HG03520 (cell line): ENCODE measurements at regions not wholly inside any gene's neighbourhood (a gene's known extent, or its start where the extent isn't known, plus 50 kb on each side); places are given as distances from the start of the nearest gene placed in this dataset.
"Not testable (repeated sequence)": the region's sequence is repeated elsewhere in the genome, so short reads cannot be mapped to it uniquely, and the experiment has no call there.

Source experiments
- ATAC-seq: cut with Tn5 transposase; IDR thresholded peaks from one replicate; pipeline ENCODE4 v1.9.1; 2021; ENCODE audit warnings: mild to moderate bottlenecking, moderate library complexity; ENCODE audit not compliant: unreplicated experiment

DNA sequence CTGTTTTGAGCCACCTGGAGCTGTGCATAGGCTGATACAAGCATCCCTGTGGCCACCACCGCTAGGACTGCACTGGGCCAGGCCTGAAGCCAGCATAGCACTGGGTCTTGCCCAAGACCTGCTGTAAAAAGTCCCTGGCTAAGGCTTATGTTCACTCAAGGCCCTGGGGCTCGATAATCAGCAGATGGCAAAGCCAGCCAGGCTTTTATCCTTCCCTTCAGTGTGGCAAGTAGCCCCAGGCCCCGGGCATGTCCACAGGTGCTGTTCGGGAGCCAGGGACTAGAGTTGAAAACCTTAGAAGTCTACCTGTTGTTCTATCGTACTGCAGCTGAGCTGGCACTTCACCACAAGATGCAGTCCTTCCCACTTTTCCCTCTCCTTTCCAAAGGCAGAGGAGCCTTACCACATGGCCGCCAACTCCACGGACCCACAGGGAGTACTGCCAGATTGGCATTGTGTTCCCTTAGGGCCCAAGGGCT lies 226.4 kb upstream of the ZNF217 start:
- ATAC-seq = no peak

GRCh38 chr20:53818457-53819177 lies 225.0 kb upstream of the ZNF217 start:
- no peak for ATAC-seq

GRCh38 chr20:53817513-53817912 lies 223.9 kb upstream of the ZNF217 start:
- ATAC-seq = not testable (repeated sequence)

DNA sequence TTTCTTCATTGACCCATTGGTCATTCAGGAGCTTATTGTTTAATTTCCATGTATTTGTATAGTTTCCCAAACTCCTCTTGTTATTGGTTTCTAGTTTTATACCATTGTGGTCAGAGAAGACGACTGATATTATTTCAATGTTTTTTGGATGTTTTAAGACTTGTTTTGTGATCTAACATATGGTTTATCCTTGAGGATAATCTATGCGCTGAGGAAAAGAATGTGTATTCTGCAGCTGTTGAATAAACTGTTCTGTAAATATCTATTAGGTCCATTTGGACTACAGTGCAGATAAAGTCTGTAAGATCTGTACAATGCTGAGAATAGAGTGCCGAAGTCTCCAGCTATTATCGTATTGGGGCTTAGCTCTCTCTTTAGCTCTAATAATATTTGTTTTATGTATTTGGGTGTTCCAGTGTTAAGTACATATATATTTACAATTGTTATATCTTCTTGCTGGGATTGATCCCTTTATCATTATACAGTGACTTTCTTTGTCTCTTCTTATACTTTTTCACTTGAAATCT lies 223.3 kb upstream of the ZNF217 start:
- ATAC-seq = no peak

GRCh38 chr20:53815509-53815908 lies 221.9 kb upstream of the ZNF217 start:
- no peak for ATAC-seq

- no peak for ATAC-seq
Observed at GRCh38 chr20:53814060-53814459, 220.4 kb upstream of the ZNF217 start.

DNA sequence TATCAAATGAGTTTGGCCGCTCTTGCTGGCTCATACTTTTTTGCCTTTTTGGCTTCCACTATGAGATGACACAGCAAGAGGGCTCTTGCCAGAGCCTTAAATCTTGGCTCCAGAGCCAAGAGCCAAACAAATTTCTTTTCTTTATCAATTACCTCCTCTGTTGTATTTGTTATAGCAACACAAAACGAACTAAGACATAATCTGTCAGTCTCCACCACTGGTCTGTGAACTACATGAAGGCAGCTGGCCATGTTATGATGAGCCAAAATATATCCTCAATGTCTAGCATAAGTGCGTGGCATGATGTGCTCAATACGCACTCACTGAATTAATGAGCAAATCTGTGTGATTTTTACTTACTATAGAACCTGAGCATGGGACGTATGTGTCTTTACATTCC lies 220.0 kb upstream of the ZNF217 start:
- no peak for ATAC-seq

GRCh38 chr20:53811577-53811976 lies 217.9 kb upstream of the ZNF217 start:
- no peak for ATAC-seq

DNA sequence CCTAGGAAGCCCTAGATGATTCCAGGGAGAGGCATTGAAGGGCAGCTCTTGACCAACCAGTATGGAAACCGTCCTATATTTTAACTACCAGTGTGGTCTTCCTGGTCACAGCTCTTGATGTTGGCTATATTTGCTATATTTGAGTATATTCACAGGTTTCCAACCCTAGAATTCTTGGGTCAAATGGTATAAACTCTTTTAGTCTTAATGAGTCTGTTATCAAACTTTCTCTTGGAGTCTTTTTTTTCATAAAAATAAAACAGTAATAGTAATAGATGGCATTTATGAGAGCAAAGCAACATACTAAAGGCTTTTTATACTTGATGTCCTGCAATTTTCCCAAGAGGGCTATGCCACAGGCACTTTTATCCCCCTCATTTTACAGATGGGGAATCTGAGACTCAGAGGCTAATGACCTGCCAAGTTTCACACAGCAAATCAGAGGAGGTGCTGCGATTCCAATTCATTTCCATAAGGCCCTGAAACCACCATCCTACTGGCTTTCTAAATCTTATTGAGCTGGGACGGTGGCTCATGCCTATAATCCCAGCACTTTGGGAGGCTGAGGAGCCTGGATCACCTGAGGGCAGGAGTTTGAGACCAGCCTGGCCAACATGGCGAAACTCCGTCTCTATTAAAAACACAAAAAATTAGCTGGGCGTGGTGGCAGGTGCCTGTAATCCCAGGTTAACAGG lies 217.2 kb upstream of the ZNF217 start:
- ATAC-seq = no peak

- ATAC-seq = no peak
Observed at GRCh38 chr20:53809728-53810365, 216.2 kb upstream of the ZNF217 start.

GRCh38 chr20:53809217-53809616 lies 215.6 kb upstream of the ZNF217 start:
- ATAC-seq = no peak

DNA sequence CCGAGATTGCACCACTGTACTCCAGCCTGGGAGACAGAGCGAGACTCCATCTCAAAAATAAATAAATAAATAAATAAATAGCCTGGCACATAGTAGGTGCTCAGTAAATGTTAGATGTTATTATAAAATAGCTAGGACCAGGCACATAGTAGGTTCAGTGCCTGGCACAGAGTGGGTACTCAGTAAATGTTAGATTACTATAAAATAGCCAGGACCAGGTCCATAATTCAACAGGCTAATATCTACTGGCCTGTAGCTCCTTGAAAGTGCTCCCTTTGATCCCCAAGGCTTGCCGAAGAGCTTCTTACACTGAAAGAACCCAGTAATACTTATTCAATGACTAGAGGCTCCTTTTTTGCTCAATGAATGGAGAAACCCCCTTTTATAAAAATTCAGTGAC lies 215.1 kb upstream of the ZNF217 start:
- no peak for ATAC-seq

GRCh38 chr20:53808302-53808701 lies 214.7 kb upstream of the ZNF217 start:
- not testable (repeated sequence) for ATAC-seq

DNA sequence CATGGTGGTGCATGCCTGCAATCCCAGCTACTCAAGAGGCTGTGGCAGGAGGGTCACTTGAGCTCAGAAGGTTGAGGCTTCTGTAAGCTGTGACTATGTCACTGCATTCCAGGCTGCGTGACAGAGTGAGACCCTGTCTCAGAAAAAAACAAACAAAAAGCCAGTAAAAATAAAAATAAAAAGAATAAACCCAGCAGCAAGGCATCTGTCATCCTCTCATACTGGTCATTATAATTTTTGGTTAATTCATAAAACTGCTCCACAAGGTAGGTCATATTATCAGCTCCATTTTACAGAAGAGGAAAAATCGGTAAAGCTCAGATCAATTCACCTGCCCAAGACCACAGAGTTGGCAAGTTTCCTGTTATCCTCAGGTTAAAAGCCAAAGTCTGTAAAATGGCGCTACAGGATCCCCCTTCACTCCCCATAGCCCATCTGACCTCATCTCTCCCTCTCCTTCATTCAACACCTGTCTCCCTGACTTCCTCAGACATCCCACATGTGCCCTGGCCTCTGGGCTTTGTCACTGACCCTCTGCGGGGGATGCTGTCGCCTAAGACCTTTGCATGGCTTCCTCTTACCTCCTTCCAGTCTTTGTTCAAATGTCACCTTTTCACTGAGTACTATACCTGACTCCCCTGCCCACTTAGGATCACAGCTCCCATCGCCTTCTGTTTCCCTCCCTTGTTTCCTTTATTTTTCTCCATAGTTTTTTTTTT lies 213.2 kb upstream of the ZNF217 start:
- no peak for ATAC-seq

DNA sequence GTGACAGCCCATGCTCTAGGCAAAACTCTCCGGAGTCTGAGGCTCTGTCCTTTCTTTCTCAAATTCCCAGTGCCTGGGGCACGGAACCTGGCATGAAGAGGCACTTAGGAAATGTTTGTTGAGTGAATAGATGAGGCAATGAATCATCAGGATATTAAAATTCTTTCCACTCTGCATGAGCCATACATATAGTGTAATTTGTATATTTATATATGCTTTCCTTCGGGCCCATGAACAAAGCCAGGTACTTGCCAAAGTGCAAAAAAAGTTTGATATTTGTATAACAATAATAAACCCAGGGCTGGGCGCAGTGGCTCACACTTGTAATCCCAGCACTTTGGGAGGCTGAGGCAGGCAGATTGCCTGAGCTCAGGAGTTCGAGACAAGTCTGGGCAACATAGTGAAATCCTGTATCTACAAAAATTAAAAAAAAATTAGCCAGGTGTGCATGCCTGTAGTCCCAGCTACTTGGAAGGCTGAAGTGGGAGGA lies 212.3 kb upstream of the ZNF217 start:
- no peak for ATAC-seq

GRCh38 chr20:53804920-53805894 lies 211.6 kb upstream of the ZNF217 start:
- ATAC-seq = no peak

- not testable (repeated sequence) for ATAC-seq
Observed at GRCh38 chr20:53804308-53804707, 210.7 kb upstream of the ZNF217 start.

- no peak for ATAC-seq
Observed at GRCh38 chr20:53803492-53804155, 210.0 kb upstream of the ZNF217 start.
